K562 (cell line): ENCODE measurements at regions not wholly inside any gene's neighbourhood (a gene's known extent, or its start where the extent isn't known, plus 50 kb on each side); places are given as distances from the start of the nearest gene placed in this dataset.

Experiments
- ATAC-seq: fragments of 200-7000 bp; cut with Tn5 transposase; 3 replicates; pipeline ENCODE4 v1.9.1; 2020; ENCODE audit warnings: moderate library complexity
- BruUV-seq: library from RNA; stranded (reverse); fragments of 400-500 nt; replicated peaks from 2 replicates; lab custom pipeline; 2021; lab: Mats Ljungman, UMichigan
- CTCF ChIA-PET: fragments of 300-600 bp; formaldehyde crosslinking; extraction: SDS; loops from one replicate; lab custom pipeline; 2021; ENCODE audit warnings: low intra/inter-chr PET ratio; lab: Yijun Ruan, JAX
- POLR2A ChIA-PET: fragments of 300-600, 350-650 bp; sonication (Branson Sonifier 250); formaldehyde crosslinking; extraction: SDS; loops from one replicate; lab custom pipeline; 2021; ENCODE audit warnings: antibody characterized with exemption, inconsistent platforms; lab: Yijun Ruan, JAX
- DNase-seq, 4 experiments: peaks; one replicate each; pipeline versions ENCODE4 v3.0.0 to v3.0.0-alpha.2; 2011 to 2018; ENCODE audit warnings: low spot score in 3 of 4, mixed read lengths in 3 of 4; ENCODE audit errors: extremely low read depth in 1 of 4
- FAIRE-seq: peaks from 2 replicates; lab custom pipeline; 2011; peaks lifted over from hg19 to GRCh38; lab: Jason Lieb, UNC
- H2AFZ ChIP-seq: 2 replicates; pipeline ENCODE4 v1.6.0; 2011; ENCODE audit warnings: low read depth, low read length, control low read depth, inconsistent platforms
- H3K27ac ChIP-seq: fragments of 200-600 bp; 3 replicates; pipeline ENCODE4 v1.8.0; 2011; ENCODE audit warnings: low read depth, mild to moderate bottlenecking, control low read depth, inconsistent platforms, low read length, moderate library complexity, mixed read lengths; ENCODE audit errors: extremely low read depth
- H3K27me3 ChIP-seq, 2 experiments: fragments of 300-600 bp in 1 of 2; 2 replicates in 1 of 2; 3 replicates in 1 of 2; pipeline versions ENCODE4 v1.6.0 to v1.8.0; 2011; ENCODE audit warnings: inconsistent platforms in 2 of 2, low read length in 2 of 2, mild to moderate bottlenecking in 1 of 2, mixed read lengths in 1 of 2, moderate library complexity in 1 of 2; ENCODE audit not compliant: control insufficient read depth in 2 of 2, insufficient read depth in 2 of 2
- H3K36me3 ChIP-seq: fragments of 300-600 bp; 3 replicates; pipeline ENCODE4 v1.8.0; 2011; ENCODE audit warnings: mild to moderate bottlenecking, low read length, inconsistent platforms; ENCODE audit not compliant: control insufficient read depth, insufficient read depth
- H3K4me1 ChIP-seq, 2 experiments: fragments of 200-600 bp in 1 of 2; replicated peaks in 1 of 2; 2 replicates in 1 of 2; 3 replicates in 1 of 2; pipeline versions ENCODE4 v1.5.1 to v1.8.0; 2011; ENCODE audit warnings: inconsistent platforms in 2 of 2, low read length in 2 of 2, mild to moderate bottlenecking in 1 of 2, mixed read lengths in 1 of 2, moderate library complexity in 1 of 2; ENCODE audit not compliant: control insufficient read depth in 2 of 2, insufficient read depth in 2 of 2
- H3K4me2 ChIP-seq: 2 replicates; pipeline ENCODE4 v1.6.1; 2011; ENCODE audit warnings: low read length, control low read depth, inconsistent platforms, mixed read lengths; ENCODE audit not compliant: insufficient read depth
- H3K4me3 ChIP-seq: fragments of 200-600 bp; sonication (generic), shearing (Covaris generic); 2 replicates; pipeline ENCODE4 v1.5.1; 2016; ENCODE audit warnings: control low read depth, inconsistent platforms
- H3K79me2 ChIP-seq: fragments of 200-600 bp; 3 replicates; pipeline ENCODE4 v1.8.0; 2011; ENCODE audit warnings: low read length, inconsistent platforms; ENCODE audit not compliant: control insufficient read depth, insufficient read depth
- H3K9ac ChIP-seq, 2 experiments: 2 replicates each; pipeline versions ENCODE4 v1.6.0 to v1.6.1; 2011; ENCODE audit warnings: low read depth in 2 of 2, low read length in 2 of 2, control low read depth in 1 of 2, inconsistent platforms in 1 of 2, mild to moderate bottlenecking in 1 of 2, mixed read lengths in 1 of 2; ENCODE audit not compliant: insufficient read depth in 1 of 2
- H3K9me1 ChIP-seq: one replicate; pipeline ENCODE4 v1.6.0; 2011; ENCODE audit warnings: inconsistent platforms, mild to moderate bottlenecking, low read length, moderate library complexity; ENCODE audit not compliant: control insufficient read depth, insufficient read depth
- H3K9me3 ChIP-seq: replicated peaks from 2 replicates; pipeline ENCODE4 v1.5.1; 2011; ENCODE audit warnings: low read depth, low read length, inconsistent platforms; ENCODE audit not compliant: control insufficient read depth, insufficient read depth
- H4K20me1 ChIP-seq: replicated peaks from 2 replicates; pipeline ENCODE4 v1.6.1; 2011; ENCODE audit warnings: low read length, inconsistent platforms, mixed read lengths; ENCODE audit not compliant: control insufficient read depth, insufficient read depth
- CC2D1A ChIP-seq: fragments of 450-650 bp; IDR thresholded peaks from 2 replicates; pipeline ENCODE4 v1.6.1; 2017; ENCODE audit warnings: mild to moderate bottlenecking
- FOXJ2 ChIP-seq: fragments of 200-800 bp; sonication (Bioruptor generic); IDR thresholded peaks from 2 replicates; pipeline ENCODE4 v1.6.1; 2016; ENCODE audit warnings: missing genetic modification characterization, missing compliant biosample characterization
- ZNF644 ChIP-seq: fragments of 200-800 bp; sonication (Bioruptor generic); IDR thresholded peaks from 2 replicates; pipeline ENCODE4 v1.6.1; 2016; ENCODE audit warnings: low read depth, missing genetic modification characterization, missing compliant biosample characterization
- WGBS: fragments of 100-300 bp; shearing (Covaris generic); methylation state at CpG from one replicate; pipeline ENCODE4 v1.1.6; 2016; ENCODE audit warnings: low coverage, mixed read lengths; ENCODE audit not compliant: insufficient coverage; ENCODE audit errors: missing lambda C conversion rate; 5-methylcytosine and 5-hydroxymethylcytosine counted together
- in situ Hi-C: fragments of 300-500 bp; cut with MboI; formaldehyde crosslinking; loops from 4 replicates; pipeline ENCODE4 v1.15.0; 2018; ENCODE audit warnings: inconsistent platforms, mixed read lengths
- intact Hi-C: fragments of 100-400 bp; cut with micrococcal nuclease; formaldehyde crosslinking; loops from 2 replicates; pipeline ENCODE4 v1.14.2; 2022
- TF ChIP-seq, protein P1 (sequence below): fragments of 250-450 bp; sonication (Bioruptor Pico); IDR thresholded peaks from 2 replicates; pipeline ENCODE4 v1.5.0; 2021; ENCODE audit warnings: mild to moderate bottlenecking, moderate library complexity
- TF ChIP-seq, protein P2 (sequence below): fragments of 450-650 bp; IDR thresholded peaks from 2 replicates; pipeline ENCODE4 v1.6.1; 2016; ENCODE audit warnings: mild to moderate bottlenecking

DNA sequence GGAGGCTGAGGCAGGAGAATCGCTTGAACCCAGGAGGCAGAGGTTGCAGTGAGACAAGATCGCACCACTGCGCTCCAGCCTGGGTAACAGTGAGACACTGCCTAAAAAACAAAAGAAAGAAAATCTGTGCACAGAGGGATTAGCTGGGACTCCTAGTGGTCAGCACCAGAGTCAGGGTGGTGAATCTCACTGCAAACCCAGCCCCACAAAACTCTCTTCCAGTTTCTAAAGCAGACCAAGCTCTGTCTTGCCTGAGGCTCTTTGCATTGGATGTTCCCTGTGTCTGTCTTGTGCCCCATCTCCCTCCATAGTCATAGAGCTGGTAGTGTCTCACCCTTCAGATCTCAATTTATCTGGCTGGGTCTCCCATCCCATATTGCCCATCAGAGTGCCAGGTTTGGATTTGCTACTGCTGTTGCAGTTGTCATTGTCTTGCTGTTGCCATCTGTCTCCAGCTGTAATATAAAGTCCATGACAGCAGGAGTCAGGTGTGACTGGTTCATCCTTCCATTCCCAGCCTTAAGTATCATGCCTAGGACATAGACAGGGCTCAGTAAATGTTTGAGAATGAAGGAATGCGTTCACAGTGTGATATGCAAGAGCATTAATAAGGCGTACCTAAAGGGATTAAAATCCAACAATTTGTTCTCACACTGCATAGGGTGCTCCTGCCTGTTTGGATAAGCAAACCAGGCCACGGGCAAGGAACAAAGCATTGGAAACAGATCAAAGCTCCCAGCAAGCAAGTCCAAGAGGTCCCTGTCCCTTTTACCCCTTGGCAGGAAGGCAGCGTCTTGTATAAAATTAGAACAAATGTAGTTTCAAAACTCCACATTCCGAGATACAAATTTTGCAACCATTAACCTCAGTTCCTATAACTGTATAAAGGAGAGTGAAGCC is 614.6 kb upstream of the CDH5 start:
- Histone ChIP-seq H3K4me3 (no peak overlapping the region), H3K9ac (no peak overlapping the region), H3K27me3 (0 out of 5 replicates have a peak, but pooled peaks cover 2 to 6% of the 10 kb centered on the region in 2 experiments), H2AFZ (no peak overlapping the region), H3K9me3 (no peaks in the 10 kb centered on the region), H3K9me1 (no peaks in the 10 kb centered on the region), H4K20me1 (no peaks in the 10 kb centered on the region), H3K79me2 (no peaks in the 10 kb centered on the region), H3K27ac (no peak overlapping the region), H3K4me1 (no peaks in the 10 kb centered on the region), H3K36me3 (no peaks in the 10 kb centered on the region), H3K4me2 (no peak overlapping the region)
- ChIA-PET CTCF (no interaction called here), POLR2A (interaction anchor here (0.6 kb wide), 1 partner anchor 73 kb away, joined by 3 read pairs; no protein-coding TSS in a partner anchor)
- in situ Hi-C loops = no loop called here
- ATAC-seq (no peak), DNase-seq (no peak), FAIRE-seq (no peak)
- TF ChIP-seq FOXJ2 (tag) (no peak), CC2D1A (no peak), ZNF644 (tag) (no peak)
- TF ChIP-seq, protein P1, sequence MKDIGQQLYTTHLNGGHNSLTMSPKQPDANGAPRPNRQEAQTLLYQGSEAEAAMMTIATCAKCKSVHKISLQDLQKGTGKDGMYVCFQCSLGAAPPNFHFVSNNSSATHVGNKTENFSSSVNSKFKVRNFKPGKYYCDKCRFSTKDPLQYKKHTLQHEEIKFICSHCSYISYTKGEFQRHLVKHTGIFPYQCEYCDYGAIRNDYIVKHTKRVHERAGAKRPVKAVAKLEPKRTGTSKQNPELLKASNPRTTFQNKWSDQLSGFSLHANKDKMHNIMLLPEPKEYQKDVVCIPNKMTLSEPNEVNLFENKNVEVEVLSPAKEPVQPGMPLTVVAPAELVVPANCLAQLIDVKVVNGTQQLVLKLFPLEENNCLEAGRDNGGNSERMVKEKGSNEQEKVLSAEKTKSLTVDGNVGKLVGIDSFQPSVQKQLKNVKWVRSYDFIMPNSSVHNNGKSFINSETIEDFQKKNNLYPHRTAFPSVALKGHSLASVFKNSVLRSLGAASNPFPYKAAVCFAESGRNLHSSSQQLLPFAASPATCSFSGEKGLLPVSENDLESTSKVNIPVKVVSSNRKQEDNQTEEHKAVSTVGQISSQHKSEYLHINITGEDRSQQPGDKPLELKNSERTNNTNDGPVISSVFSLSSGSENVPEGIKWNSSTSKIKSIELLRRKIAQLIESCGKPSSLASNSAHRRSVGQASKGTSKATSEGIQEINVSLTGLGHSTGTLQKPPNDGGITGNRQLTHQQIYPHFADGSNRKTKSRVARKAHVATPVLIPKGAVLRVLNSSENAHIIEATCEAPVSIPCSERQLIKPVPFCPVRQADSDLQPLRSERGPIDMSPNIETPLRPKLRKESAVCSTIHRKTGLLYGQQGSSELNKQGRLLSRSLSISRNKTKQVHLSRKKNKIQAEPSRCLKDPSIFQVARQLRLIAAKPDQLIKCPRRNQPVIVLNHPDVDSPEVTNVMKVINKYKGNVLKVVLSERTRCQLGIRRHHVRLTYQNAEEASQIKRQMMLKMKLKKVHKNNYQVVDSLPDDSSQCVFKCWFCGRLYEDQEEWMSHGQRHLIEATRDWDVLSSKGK (CRISPR knock-in tag) = no peak
- TF ChIP-seq, protein P2, sequence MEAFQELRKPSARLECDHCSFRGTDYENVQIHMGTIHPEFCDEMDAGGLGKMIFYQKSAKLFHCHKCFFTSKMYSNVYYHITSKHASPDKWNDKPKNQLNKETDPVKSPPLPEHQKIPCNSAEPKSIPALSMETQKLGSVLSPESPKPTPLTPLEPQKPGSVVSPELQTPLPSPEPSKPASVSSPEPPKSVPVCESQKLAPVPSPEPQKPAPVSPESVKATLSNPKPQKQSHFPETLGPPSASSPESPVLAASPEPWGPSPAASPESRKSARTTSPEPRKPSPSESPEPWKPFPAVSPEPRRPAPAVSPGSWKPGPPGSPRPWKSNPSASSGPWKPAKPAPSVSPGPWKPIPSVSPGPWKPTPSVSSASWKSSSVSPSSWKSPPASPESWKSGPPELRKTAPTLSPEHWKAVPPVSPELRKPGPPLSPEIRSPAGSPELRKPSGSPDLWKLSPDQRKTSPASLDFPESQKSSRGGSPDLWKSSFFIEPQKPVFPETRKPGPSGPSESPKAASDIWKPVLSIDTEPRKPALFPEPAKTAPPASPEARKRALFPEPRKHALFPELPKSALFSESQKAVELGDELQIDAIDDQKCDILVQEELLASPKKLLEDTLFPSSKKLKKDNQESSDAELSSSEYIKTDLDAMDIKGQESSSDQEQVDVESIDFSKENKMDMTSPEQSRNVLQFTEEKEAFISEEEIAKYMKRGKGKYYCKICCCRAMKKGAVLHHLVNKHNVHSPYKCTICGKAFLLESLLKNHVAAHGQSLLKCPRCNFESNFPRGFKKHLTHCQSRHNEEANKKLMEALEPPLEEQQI = no peak
- intact Hi-C loops = no loop called here
- 14% methylated on average over 8 of the region's 8 CpGs for WGBS
- no TSS peak for BruUV-seq
